ENCODE measurements at regions not wholly inside any gene's neighbourhood (a gene's known extent, or its start where the extent isn't known, plus 50 kb on each side); places are given as distances from the start of the nearest gene placed in this dataset.

- ChIA-PET POLR2A (ENCODE audit: unreplicated experiment) (interaction anchor here (0.6 kb wide), 1 partner anchor 368 kb away, joined by 11 read pairs; no protein-coding TSS in a partner anchor), CTCF (interaction anchor here (0.6 kb wide), 1 partner anchor 782 kb away, joined by 9 read pairs; no protein-coding TSS in a partner anchor)
- Histone ChIP-seq H3K4me3 (no peak overlapping the region), H4K20me1 (ENCODE audit: insufficient read depth) (no peaks in the 10 kb centered on the region), H3K27me3 (ENCODE audit: insufficient read depth, low read depth) (no peaks in the 10 kb centered on the region), H3K9me2 (ENCODE audit: insufficient read depth) (no peaks in the 10 kb centered on the region), H3K4me1 (replicated peaks; ENCODE audit: insufficient read depth) (peaks cover 71% of the 10 kb centered on the region), H3F3A (ENCODE audit: insufficient read depth, low read depth) (peaks cover 39% of the 10 kb centered on the region), H2AFZ (no peak overlapping the region), H3K79me2 (ENCODE audit: low read depth) (no peaks in the 10 kb centered on the region), H3K27ac (peak overlapping the region; percentile 69), H3K9me3 (ENCODE audit: insufficient read depth, low read depth) (peaks cover 28% of the 10 kb centered on the region), H3K4me2 (peak overlapping the region; percentile 52), H3K36me3 (ENCODE audit: low read depth) (no peaks in the 10 kb centered on the region; the same call in 1 of the 2 replicates)
- TF ChIP-seq CTCF (conservative IDR thresholded peaks at IDR 0.05) (no peak), EZH2 (IDR thresholded peaks at IDR 0.05; ENCODE audit: low read depth) (no peak)
- DNase-seq, result peak; percentile 72 to 92
- no TSS peak for BruUV-seq (replicated peaks)
- intact Hi-C loops (cut with micrococcal nuclease; ENCODE audit: unreplicated experiment), result loop anchor here (2.0 kb wide), 1 partner anchor 72 kb away; no protein-coding TSS in a partner anchor
These were observed 399.1 kb upstream of the TBL1XR1 start for GRCh38 chr3:177596248-177596815.

- no TSS peak for BruUV-seq (replicated peaks)
- H3K4me3 ChIP-seq, result no peak overlapping the region
- H3K27me3 ChIP-seq (ENCODE audit: insufficient read depth, low read depth), result no peaks in the 10 kb centered on the region
- DNase-seq, result peak; percentile 49 to 82
- peaks cover 44% of the 10 kb centered on the region for H3F3A ChIP-seq (ENCODE audit: insufficient read depth, low read depth)
- no peaks in the 10 kb centered on the region for H4K20me1 ChIP-seq (ENCODE audit: insufficient read depth)
- H3K9me2 ChIP-seq (ENCODE audit: insufficient read depth), result no peaks in the 10 kb centered on the region
- peak overlapping the region; percentile 52 for H3K4me2 ChIP-seq
- peak overlapping the region; percentile 69 for H3K27ac ChIP-seq
- peaks cover 24% of the 10 kb centered on the region for H3K9me3 ChIP-seq (ENCODE audit: insufficient read depth, low read depth)
- intact Hi-C loops (cut with micrococcal nuclease; ENCODE audit: unreplicated experiment), result loop anchor here (2.0 kb wide), 1 partner anchor 72 kb away; no protein-coding TSS in a partner anchor
- TF ChIP-seq EZH2 (IDR thresholded peaks at IDR 0.05; ENCODE audit: low read depth) (no peak), CTCF (conservative IDR thresholded peaks at IDR 0.05) (no peak)
- H2AFZ ChIP-seq, result no peak overlapping the region
- no peaks in the 10 kb centered on the region for H3K79me2 ChIP-seq (ENCODE audit: low read depth)
- CTCF ChIA-PET, result no interaction called here
- peaks cover 71% of the 10 kb centered on the region for H3K4me1 ChIP-seq (replicated peaks; ENCODE audit: insufficient read depth)
- POLR2A ChIA-PET (ENCODE audit: unreplicated experiment), result interaction anchor here (0.6 kb wide), 1 partner anchor 1378 kb away, joined by 5 read pairs; no protein-coding TSS in a partner anchor
- no peaks in the 10 kb centered on the region; the same call in 1 of the 2 replicates for H3K36me3 ChIP-seq (ENCODE audit: low read depth)
These were observed 399.6 kb upstream of the TBL1XR1 start for GRCh38 chr3:177596816-177597271.

- H3K27me3 ChIP-seq (ENCODE audit: insufficient read depth, low read depth), result no peaks in the 10 kb centered on the region
- peak in 1 of 2 experiments; percentile 26 for DNase-seq
- H3K4me3 ChIP-seq, result no peak overlapping the region
- H3F3A ChIP-seq (ENCODE audit: insufficient read depth, low read depth), result peaks cover 51% of the 10 kb centered on the region
- intact Hi-C loops (cut with micrococcal nuclease; ENCODE audit: unreplicated experiment), result loop anchor here (2.0 kb wide), 1 partner anchor 73 kb away; no protein-coding TSS in a partner anchor
- H3K4me1 ChIP-seq (replicated peaks; ENCODE audit: insufficient read depth), result peaks cover 78% of the 10 kb centered on the region
- POLR2A ChIA-PET (ENCODE audit: unreplicated experiment), result interaction anchor here (0.6 kb wide), 1 partner anchor 1377 kb away, joined by 5 read pairs; no protein-coding TSS in a partner anchor
- H2AFZ ChIP-seq, result no peak overlapping the region
- H4K20me1 ChIP-seq (ENCODE audit: insufficient read depth), result no peaks in the 10 kb centered on the region
- H3K9me3 ChIP-seq (ENCODE audit: insufficient read depth, low read depth), result peaks cover 22% of the 10 kb centered on the region
- no TSS peak for BruUV-seq (replicated peaks)
- CTCF ChIA-PET, result interaction anchor here (0.7 kb wide), 1 partner anchor 215 kb away, joined by 4 read pairs; no protein-coding TSS in a partner anchor
- no peaks in the 10 kb centered on the region for H3K9me2 ChIP-seq (ENCODE audit: insufficient read depth)
- H3K27ac ChIP-seq, result peak overlapping the region; percentile 69
- no peaks in the 10 kb centered on the region for H3K79me2 ChIP-seq (ENCODE audit: low read depth)
- H3K36me3 ChIP-seq (ENCODE audit: low read depth), result no peaks in the 10 kb centered on the region; the same call in 1 of the 2 replicates
- TF ChIP-seq CTCF (conservative IDR thresholded peaks at IDR 0.05), result no peak
- TF ChIP-seq EZH2 (IDR thresholded peaks at IDR 0.05; ENCODE audit: low read depth), result no peak
- peak overlapping the region; percentile 52 for H3K4me2 ChIP-seq
These were observed 400.2 kb upstream of the TBL1XR1 start for GRCh38 chr3:177597311-177598096.

All from PC-9 (cell line).